Stromal cell of bone marrow (primary cell): ENCODE measurements at regions not wholly inside any gene's neighbourhood (a gene's known extent, or its start where the extent isn't known, plus 50 kb on each side); places are given as distances from the start of the nearest gene placed in this dataset.
"Not testable (repeated sequence)": the region's sequence is repeated elsewhere in the genome, so short reads cannot be mapped to it uniquely, and the experiment has no call there.

Source experiments
- DNase-seq: peaks from one replicate; pipeline ENCODE4 v3.0.0-alpha.2; 2012; ENCODE audit warnings: low read depth

GRCh38 chr13:104962411-104962810 lies 1573.1 kb downstream of the EFNB2 start:
- DNase-seq, result no peak

- DNase-seq, result no peak
Measured at GRCh38 chr13:104961246-104961645, 1574.2 kb downstream of the EFNB2 start.

- no peak for DNase-seq
Measured at GRCh38 chr13:104954210-104954609, 1581.3 kb downstream of the EFNB2 start.

GRCh38 chr13:104953588-104953987 lies 1581.9 kb downstream of the EFNB2 start:
- no peak for DNase-seq

GRCh38 chr13:104949840-104950740 lies 1585.4 kb downstream of the EFNB2 start:
- peak; percentile 14 for DNase-seq

GRCh38 chr13:104944176-104944575 lies 1591.3 kb downstream of the EFNB2 start:
- DNase-seq, result no peak

- no peak for DNase-seq
Measured at GRCh38 chr13:104943331-104943730, 1592.1 kb downstream of the EFNB2 start.

GRCh38 chr13:104937881-104938280 lies 1597.6 kb downstream of the EFNB2 start:
- DNase-seq, result no peak

- DNase-seq, result no peak
Measured at GRCh38 chr13:104936304-104936703, 1599.2 kb downstream of the EFNB2 start.

GRCh38 chr13:104920513-104920912 lies 1614.9 kb downstream of the EFNB2 start:
- DNase-seq, result not testable (repeated sequence)

GRCh38 chr13:104920091-104920490 lies 1615.4 kb downstream of the EFNB2 start:
- no peak for DNase-seq

GRCh38 chr13:104900191-104900817 lies 1635.2 kb downstream of the EFNB2 start:
- no peak for DNase-seq

- DNase-seq, result no peak
Measured at GRCh38 chr13:104898484-104898883, 1637.0 kb downstream of the EFNB2 start.

GRCh38 chr13:104895521-104895920 lies 1639.9 kb downstream of the EFNB2 start:
- DNase-seq, result no peak

GRCh38 chr13:104875038-104875754 lies 1660.3 kb downstream of the EFNB2 start:
- DNase-seq, result no peak

GRCh38 chr13:104872153-104872552 lies 1663.3 kb downstream of the EFNB2 start:
- no peak for DNase-seq

GRCh38 chr13:104871456-104871855 lies 1664.0 kb downstream of the EFNB2 start:
- no peak for DNase-seq

GRCh38 chr13:104869501-104869900 lies 1666.0 kb downstream of the EFNB2 start:
- DNase-seq, result no peak

- no peak for DNase-seq
Measured at GRCh38 chr13:104868806-104869205, 1666.7 kb downstream of the EFNB2 start.

GRCh38 chr13:104855581-104855980 lies 1679.9 kb downstream of the EFNB2 start:
- DNase-seq, result no peak

- no peak for DNase-seq
Measured at GRCh38 chr13:104854698-104855097, 1680.8 kb downstream of the EFNB2 start.

- no peak for DNase-seq
Measured at GRCh38 chr13:104854007-104854406, 1681.5 kb downstream of the EFNB2 start.

- DNase-seq, result no peak
Measured at GRCh38 chr13:104847922-104848321, 1687.5 kb downstream of the EFNB2 start.
